H4 (cell line): ENCODE measurements at regions not wholly inside any gene's neighbourhood (a gene's known extent, or its start where the extent isn't known, plus 50 kb on each side); places are given as distances from the start of the nearest gene placed in this dataset.

Experiments used
- DNase-seq: peaks from one replicate; pipeline ENCODE4 v3.0.0-alpha.2; 2015; ENCODE audit warnings: low spot score

DNA sequence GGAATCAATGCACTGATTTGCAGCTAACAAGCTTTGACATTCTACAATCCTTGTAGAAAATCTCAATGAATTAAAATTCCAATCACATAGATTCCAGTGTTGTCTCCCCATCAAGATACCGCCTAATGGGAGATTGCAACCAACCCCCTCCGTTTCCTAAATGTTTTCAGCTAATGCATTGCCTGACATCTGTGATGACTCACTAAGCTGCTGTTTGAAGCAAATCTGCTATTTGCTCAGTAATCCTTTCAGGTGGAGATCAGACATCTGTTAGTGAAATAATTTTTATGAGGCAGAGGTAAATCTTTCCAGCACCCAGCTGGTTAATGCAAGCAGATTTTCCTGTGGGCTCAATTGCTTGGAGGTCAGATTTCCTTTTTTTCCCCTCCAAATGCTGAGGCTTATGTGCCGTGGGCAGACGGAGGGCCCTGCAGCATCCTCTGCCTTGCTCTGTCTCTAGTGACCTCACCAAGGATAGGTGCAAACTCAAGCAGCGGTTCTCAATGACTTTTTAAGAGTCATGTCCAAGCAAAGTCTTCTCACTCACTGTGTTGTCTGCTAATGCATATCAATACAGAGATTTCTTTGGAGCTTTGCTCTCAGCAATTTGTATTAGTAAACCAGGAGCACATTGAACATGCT lies 91.1 kb upstream of the RAB3GAP2 start:
- DNase-seq = no peak

- no peak for DNase-seq
Observed at GRCh38 chr1:220356981-220357850, 85.0 kb upstream of the RAB3GAP2 start.

GRCh38 chr1:220353229-220354012 lies 81.2 kb upstream of the RAB3GAP2 start:
- DNase-seq = no peak

DNA sequence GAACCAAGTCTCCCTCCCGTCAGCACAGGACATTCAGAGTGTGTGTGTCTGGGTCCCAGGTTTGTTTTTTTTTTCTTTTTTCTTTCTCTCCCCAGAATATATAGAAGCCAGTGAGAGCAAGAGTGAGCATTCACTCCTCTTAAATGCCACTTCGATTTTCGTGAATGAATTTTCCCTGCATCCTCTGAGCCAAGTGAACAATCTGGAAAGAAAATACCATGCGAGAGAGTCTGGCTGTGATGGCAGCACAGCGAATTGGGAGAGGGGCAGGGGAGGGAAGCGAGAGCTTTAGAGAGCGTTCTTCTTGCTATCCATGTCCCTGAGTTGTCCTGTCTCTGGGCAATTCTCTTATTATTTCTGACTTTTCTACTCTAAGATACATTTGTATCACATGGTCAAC lies 76.0 kb upstream of the RAB3GAP2 start:
- no peak for DNase-seq

DNA sequence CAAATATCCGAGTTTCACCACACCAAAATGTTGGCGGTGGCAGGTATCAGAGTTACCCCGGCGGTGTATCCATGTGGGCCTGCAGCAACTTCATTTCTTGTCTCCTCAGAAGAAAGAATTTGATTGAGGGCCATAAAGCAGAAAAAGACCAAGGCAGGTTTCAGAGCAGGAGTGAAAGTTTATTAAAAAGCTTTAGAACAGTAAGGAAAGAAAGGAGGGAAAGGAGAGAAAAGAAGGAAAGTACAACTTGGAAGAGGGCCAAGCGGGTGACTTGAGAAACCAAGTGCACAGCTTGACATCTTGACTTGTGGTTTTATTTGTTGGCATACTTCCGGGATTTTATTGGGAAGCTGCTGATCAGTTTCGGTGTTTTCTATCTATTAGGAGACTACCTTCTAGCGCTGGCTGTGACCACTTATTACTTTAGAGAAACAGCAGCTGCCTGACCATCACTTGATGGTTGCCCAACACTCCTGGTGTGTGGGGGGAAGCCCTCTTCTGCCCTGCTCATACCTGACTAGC lies 75.5 kb upstream of the RAB3GAP2 start:
- no peak for DNase-seq

DNA sequence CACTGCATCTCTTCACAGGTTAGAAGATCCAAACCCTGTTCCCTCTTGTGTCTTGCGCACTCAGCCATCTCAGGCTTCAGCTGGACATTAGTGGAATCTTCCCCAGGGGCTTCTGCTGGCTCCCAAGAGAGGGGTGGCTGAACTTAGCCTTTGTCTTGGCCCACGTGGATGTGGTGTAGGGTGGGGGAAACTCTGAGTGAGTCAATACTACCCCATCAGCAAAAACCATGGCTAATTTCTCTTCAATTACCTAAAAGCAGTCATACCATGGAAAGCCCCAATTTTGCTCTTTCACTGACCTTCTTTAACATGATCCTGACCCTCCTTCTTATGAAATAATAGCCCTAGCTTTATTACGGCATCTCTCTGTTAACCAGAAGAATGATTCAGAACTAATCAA lies 72.5 kb upstream of the RAB3GAP2 start:
- no peak for DNase-seq

- no peak for DNase-seq
Observed at GRCh38 chr1:220342853-220343252, 70.6 kb upstream of the RAB3GAP2 start.

- no peak for DNase-seq
Observed at GRCh38 chr1:220341126-220341525, 68.9 kb upstream of the RAB3GAP2 start.

- DNase-seq = no peak
Observed at GRCh38 chr1:220339581-220339980, 67.3 kb upstream of the RAB3GAP2 start.

DNA sequence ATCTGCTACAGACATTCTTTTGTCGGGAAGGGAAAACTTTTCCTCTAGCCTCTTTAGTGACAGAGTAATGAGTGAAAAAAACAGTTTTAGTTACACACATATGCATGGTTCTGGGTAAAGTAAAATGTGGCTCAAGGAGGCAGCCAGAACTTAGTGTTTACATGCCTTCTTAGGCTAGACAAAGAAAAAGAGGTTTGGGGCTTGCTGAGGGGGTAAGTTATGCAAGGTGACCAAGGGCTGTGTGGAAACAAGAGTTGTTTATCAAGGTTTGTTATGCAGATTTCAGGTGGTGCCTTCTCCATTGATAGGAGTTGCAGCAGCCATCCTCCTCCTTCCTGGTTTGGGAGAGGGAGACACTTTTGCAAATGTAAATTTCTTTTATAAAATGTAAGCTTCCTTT lies 66.5 kb upstream of the RAB3GAP2 start:
- no peak for DNase-seq

DNA sequence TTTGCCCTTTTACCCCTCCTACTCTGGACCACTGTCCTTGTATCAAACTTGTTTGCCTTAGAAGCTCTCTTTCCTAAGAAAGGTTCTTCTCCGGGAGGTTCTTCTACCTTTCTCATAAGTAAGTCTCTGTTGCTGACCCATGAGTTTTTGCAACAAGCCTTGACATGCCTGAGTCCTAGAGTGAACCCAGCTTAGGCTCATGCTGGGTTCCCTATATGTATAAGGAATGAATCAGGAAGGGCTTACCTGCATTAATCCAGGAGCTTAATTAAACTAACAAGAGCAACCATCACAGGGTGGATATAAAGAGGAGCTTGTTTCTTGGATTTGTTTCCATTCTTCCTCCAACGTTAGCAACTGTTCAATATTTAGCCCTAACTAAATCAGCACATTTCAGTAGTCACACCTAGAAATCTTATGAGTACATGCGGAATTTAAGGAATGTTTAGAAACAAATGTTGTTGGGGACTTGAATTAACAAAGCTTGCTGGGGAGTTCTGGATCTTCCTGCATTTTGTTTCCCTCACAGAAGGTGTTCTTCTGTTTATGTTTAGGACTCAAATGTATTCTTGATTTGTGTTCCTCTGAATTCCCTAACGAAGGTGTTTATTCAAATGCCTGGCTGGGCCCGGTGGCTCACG lies 64.3 kb upstream of the RAB3GAP2 start:
- no peak for DNase-seq

DNA sequence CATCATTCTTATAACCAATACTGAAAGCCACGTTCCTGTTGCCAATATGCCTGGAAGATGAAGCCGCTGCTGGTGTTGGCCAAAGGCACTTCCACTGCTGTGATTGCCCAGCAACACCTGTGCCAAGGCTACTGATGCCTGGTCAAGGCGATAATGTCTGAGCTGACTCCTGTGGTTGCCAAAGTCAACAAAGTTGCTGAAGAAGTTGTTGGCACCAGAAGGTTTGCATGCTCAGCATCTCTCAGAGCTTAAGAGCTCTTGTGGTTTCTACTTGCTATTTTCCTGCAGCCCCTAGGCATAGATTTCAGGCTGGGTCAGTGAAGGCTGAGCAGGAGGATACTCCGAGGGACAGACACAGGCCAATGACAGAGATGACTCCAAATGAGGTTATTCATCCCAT lies 63.4 kb upstream of the RAB3GAP2 start:
- DNase-seq = peak; percentile 20

DNA sequence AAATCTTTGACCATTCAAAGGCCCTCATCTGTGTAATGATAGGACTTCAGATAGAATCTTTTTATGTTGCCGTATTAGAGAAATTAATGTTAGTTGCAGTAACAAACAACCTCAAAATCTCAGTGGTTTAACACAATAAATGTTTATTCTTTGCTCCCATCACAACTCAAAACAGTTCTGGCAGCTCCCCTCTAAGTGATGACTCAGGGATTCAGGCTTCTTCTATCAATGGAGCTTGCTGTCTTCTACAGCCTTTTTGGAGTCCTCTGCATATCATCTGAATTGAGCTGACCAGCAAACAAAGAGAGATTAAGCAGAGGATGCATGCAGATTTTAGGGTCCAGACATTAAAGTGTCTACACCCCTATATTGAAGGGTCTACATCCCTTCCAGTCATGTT lies 59.1 kb upstream of the RAB3GAP2 start:
- DNase-seq = no peak

- DNase-seq = peak; percentile 70
Observed at GRCh38 chr1:220330265-220330664, 58.0 kb upstream of the RAB3GAP2 start.

GRCh38 chr1:220327106-220327505 lies 54.9 kb upstream of the RAB3GAP2 start:
- DNase-seq = no peak

GRCh38 chr1:220326578-220326977 lies 54.3 kb upstream of the RAB3GAP2 start:
- no peak for DNase-seq

DNA sequence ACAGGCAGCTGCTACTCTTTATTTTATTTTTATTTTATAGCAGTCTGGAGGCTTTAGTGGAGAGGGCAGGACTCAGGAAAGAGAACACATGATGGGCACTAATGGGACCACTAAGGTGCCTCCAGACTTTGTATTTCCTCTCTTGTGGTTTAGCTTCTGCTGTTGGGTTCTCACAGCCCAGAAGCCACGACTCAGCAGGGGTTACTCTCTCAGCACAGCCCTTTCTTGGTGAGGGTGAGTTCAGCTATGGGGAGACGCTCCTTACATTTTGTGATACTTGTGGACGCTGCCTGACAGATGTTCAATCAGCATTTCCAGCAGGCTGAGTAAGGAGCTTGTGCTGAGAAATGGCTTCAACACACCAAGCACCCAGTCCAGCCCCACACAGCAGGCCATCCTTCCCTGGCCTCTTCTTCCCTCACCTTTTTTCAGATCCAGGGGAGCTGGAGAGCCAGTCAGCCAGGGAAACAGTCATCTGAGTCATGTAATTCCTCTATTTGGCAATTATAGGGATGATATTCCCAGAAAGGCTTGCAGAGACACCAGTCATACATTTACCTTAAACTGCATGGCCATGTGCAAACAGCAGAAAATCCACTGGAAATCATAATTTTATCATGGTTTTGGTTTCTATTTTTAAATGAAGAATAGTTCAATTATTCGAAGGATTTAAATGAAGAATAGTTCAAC lies 53.2 kb upstream of the RAB3GAP2 start:
- DNase-seq = peak; percentile 13

DNA sequence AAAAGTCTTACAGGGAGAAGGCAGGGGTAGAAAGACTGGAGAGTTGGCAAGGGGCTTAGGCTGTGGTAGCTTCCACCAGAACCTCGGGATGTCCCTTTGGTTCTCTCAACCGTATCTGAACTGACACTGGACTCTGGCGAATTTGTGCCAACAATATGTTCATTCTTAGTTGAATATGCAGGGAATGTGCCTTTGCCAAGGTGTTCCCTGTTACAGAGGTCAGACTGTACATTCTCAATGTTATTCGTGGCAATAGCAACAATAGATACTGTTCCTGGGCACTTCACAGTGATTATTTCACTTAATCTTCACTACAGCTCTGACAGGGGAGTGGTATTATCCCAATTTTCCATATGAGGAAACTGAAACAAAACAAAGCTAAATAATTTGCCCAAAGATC lies 51.5 kb upstream of the RAB3GAP2 start:
- no peak for DNase-seq

- DNase-seq = no peak
Observed at GRCh38 chr1:220322570-220322969, 50.3 kb upstream of the RAB3GAP2 start.
